Activated CD8-positive, alpha-beta memory T cell treated with anti-CD3 and anti-CD28 coated beads, Interleukin-2, amount 50 U/mL, for 24 hours (primary cell): ENCODE measurements at regions not wholly inside any gene's neighbourhood (a gene's known extent, or its start where the extent isn't known, plus 50 kb on each side); places are given as distances from the start of the nearest gene placed in this dataset.
"Not testable (repeated sequence)": the region's sequence is repeated elsewhere in the genome, so short reads cannot be mapped to it uniquely, and the experiment has no call there.

Experiments used
- DNase-seq: peaks from one replicate; pipeline ENCODE4 v3.0.0-alpha.2; 2020; ENCODE audit errors: extremely low read depth

DNA sequence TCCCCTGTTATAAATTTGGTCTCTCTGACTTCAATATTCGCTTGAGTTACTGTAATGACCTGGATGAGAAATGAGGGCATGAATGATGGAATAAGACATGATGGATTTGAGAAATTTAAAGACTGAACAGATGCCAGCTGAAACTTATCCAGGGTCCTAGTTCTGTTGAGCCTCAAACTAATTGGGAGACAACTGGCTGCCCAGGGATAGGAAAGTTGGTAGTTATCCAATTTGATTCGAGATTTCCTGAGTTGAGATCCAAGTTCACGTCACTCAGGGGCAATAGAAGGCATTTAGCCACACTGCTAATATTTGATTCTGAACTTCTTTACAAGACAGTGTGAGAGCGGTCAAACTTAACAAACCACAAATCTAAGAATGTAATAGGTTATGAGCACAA, 159.0 kb upstream of the CXCL13 start:
- no peak for DNase-seq

DNA sequence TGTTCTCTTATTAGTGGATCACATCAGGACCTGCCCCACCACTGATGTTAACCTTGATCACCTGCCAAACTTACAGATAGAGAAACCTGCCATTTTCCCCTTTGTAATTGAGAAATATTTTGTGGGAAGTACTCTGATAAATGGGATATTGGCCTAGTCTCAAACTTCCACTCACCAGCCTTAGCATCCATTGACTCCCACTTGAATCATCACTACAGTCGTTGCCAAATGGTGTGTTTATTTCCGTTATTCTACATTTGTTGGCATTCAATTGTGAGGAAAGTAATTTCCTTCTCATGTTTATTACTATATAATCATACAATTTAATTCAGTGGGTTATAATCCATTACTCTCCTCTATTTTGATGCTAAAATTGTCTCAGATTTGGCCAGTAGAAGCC, 156.4 kb upstream of the CXCL13 start:
- DNase-seq = no peak

DNA sequence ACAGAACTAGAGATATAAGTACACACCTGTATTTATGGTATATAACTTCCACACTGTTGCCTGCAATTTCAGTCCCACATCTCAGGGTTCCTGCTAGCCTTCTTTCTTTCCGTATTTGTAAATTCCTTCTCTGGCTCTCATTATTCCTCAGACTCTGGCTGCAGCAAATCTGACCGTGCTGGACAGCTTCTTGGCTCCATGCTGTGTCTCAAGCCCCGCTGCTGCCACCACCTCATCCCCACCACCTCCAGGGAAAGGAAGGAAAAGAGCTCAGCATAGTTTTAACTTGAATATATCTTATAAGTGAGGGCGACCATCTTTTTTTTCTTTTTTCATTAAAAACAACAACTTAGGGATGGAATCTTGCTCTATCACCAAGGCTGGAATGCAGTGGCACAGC, 155.6 kb upstream of the CXCL13 start:
- no peak for DNase-seq

DNA sequence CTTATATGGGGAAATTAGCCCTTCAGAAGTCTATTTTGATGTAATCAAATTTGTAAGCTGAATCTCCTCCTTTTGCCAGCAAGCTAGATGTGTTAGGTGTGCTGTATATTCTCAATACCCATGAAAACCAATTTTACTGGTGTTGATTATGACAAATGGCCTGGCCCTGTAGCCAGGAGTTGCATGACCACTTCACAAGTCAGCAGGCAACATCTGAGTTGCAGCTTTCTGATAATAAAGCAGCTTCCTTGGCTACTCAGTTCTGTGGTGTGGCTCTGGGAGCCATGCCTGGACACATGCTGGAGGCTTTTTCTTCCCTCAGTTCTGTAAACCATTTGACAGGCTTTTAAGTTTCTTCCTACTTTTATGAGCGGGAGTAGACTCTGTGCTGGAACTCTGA, 154.1 kb upstream of the CXCL13 start:
- DNase-seq = no peak

DNA sequence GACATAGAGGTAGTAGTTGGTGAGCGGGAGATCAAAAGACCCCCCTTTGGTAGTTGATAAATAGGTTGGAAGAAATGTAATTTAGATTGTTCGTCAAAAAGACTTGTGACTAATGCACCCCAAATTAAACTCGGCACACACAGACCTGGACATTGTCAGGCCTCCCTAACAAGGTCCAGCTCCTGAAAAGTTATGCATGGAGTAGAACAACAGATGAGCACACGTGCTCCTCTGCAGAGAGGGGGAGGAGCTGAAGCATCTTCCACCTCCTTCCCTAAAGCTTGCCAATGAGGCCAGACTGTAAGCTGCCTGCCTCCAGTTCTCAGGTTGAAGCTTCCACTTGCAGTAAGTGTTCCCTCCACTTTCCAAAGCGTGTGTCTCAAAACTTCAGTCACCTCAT, 153.5 kb upstream of the CXCL13 start:
- DNase-seq = not testable (repeated sequence)

DNA sequence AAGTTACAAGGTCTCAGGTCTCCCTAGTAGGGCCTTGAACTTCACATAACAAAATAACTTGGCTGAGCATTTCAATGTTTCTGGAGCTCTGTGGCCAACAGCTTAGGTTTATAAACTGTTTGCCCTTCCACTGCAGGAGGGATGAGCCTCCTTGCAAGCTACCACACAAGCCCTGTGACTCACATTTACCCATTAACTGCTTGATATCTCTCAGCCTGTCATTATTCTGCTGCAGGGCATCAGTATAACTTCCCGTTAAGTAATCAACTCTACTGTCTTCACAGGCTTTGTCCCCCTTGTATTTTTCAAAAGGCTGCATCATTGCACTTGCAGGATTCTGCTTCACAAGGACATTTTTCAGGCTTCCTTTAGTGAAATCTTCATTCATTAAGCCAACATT, 151.7 kb upstream of the CXCL13 start:
- DNase-seq = no peak

DNA sequence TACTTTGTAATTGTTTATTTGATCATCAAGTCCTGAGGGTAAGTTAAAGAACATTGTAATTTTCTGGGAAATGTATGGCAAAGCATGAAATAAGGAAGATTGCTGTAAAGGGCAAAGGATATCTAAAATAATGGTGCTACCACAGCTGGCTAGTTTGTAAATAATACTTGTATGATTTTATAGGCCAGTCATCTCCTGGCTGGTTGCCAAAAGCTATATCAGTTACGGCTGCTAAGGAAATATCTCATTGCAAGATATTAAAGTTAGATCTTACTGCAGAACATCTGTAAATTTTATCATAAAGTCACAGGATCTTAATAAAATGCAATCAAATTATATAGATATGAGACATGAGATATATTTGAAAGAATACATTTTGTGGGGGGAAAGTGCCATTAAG, 150.8 kb upstream of the CXCL13 start:
- DNase-seq = no peak

DNA sequence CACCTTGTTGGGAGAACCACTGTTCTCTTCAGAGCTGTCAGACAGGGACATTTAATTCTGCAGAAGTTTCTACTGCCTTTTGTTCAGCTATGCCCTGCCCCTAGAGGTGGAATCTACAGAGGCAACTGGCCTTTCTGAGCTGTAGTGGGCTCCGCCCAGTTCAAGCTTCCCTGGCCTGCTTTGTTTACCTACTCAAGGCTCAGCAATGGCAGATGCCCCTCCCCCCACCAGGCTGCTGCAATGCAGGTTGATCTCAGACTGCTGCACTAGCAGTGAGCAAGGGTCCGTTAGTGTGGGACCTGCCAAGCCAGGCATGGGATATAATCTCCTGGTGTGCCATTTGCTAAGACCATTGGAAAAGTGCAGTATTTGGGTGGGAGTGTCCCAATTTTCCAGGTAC, 141.5 kb upstream of the CXCL13 start:
- DNase-seq = not testable (repeated sequence)

DNA sequence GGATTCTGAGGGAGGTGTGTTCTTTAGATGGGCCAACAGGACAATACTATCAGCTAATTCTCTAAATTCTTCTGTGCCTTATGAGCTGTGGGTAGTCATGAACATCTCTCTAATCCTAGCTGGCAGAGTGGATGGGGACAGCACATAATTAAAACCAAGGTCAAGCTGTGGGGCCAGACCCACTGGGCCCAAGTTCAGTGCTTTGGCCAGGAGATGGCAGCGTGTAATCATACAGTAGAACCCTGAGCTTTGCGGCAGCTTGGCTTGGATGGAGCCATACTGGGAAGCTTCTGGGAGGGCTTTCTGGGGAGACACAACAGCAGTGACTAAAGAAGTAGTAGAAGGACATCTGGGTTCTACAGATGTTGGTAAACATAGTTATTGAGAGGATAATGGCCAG, 140.3 kb upstream of the CXCL13 start:
- DNase-seq = no peak

DNA sequence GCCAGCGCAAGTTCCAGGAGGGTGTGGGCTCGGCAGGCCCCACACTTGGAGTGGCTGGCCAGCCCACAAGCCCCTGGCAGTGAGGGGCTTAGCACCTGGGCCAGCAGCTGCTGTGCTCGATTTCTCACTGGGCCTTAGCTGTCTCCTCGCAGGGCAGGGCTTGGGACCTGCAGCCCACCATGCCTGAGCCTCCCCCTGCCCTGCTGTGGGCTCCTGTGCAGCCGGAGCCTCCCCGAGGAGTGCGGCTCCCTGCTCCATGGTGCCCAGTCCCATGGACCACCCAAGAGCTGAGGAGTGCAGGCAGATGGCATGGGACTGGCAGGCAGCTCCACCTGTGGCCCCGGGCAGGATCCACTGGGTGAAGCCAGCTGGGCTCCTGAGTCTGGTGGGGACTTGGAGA, 139.2 kb upstream of the CXCL13 start:
- no peak for DNase-seq

DNA sequence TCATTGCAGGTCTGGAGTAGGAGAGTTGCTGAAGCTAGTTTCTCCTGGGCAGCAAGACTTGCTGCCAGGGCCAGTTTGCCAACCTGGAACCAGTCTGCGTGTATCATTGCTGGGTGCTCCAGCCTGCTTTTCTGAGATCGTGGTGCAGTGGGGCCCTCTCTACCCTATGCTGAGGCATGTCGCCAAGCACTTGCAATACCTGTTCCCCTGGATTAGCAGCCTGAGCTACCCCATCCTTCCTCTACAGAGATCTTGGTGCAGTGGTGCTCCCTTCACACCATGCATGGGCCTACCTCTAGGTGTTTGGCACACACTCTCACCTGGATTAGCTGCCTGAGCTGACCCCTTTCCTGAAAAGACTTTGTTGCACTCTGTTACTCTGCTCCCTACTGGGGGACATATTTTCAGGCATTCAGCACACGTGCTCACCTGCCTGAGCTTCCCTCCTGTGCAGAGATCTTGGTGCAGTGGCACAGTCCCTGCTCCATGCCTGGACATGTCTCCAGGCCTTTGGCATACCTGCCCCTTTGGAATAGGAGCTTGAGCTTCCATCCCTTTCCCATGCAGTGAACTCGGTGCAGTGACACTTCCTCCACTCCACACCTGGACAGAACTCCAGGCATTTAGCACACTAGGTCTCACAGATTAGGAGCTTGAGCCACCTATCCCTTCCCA, 133.7 kb upstream of the CXCL13 start:
- no peak for DNase-seq

DNA sequence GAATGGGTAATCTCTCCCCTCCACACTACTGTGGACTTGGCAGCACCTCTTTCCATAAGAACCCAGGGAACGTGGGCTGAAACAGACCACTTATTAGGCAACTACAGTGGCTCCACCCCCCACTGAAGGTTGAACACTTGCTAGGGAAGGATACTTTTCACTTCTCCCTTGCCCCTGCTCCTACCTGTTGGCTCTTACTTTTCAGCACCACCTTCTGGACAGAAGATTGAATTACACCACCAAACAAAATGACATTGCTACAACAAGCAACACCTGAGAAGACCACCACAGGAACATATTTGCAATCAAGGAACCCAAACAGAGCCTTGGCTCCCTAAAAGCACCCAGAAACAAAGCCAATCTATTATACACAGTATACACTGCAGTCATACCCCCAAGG, 132.1 kb upstream of the CXCL13 start:
- DNase-seq = no peak

DNA sequence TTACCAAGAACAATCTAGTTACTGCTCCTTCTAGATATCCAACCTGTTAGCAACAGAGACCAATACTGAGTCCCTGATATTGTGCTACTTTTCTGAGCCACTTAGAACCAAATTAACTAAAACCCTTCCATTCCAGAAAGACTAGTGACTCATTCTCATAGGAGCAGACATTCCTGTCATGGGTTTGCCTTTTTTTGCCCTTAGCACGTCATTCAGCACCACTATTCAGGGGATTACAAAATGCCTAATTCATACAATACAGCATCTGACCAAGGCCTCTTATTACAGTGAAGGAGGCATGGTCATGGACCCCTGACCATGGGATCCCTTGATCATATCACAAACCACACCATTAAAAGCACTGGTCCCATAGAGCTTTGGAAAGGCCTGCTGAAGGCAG, 123.8 kb upstream of the CXCL13 start:
- DNase-seq = no peak

DNA sequence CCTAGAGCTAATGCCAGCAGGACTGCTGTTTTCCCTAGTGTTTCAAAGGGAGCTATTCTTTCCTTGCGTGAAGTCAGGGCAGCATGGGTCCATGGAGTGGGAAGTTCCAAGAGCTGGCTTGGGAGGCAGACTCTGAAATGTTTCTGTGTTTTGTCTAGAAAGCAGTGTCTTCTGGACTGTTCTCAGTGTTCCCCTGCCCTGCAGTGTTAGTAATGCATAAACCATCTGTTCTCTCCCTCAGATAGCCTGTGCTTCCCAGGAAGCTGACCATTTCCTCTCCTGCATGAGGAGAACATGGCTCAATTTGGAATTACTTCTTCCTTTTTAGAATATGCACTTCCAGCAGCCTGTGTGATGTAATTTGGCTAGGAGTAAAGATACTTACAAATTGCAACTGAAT, 116.7 kb upstream of the CXCL13 start:
- no peak for DNase-seq

DNA sequence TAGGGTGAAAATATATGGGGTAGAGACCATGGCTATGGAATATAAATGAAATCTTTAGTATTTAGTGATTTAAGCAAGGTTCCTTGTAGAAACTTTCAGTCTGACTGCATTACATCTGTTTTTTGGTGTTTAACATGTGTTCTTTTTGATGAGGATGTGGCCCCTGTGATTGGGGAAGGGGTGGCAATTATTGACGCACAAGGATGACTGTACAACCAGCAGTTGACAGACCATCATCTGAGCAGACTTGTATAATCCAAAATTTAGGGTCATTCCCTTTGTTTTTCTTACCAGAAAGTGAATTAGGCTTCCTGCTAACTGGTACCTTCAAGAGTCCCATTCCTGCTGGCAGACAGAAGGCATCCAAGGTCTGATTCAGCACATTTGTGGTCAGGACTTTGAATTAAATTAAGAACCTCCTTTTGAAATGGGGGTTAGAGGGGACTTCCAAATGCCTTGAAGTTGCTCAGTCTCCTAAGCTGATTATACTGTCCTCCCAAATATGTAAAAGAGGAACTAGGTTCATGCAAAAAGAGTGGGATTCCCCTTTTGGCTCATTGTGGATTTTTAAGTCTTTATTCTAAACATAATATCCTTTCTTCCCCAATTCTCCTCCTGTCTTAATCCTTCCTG, 112.4 kb upstream of the CXCL13 start:
- no peak for DNase-seq

DNA sequence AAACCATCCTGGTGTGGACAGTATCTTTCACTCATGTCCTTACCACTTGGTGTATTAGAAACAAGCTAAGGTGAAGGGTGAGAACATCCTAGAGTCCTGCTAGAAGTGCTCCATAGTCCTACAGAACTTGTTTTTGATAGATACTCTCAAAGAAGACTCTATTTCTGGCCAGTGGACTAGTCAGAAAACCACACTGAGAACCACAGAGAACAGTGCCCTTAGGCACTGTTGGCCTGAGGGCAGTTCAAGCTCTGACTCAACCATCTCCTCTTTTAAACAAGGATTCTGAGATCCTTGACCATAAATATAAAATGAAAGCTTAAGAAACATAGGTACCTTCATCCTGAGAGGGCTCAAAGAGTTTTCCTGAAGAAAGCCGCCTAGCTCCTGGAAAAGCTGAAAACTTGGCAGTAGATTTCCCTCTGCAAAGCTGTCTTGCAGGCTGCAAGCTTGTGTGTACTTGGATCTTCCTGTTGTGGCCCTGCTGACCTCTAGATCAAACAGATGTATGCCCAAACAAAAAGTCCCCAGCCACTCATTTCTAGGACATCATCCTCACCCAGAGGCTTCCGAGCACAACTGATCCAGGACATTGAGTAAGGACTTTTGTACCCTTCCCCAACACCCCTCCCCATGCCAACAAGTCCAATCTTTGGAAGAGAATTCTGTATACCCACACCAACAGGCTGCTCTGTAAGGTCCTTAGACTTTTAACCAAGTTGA, 111.6 kb upstream of the CXCL13 start:
- DNase-seq = no peak

DNA sequence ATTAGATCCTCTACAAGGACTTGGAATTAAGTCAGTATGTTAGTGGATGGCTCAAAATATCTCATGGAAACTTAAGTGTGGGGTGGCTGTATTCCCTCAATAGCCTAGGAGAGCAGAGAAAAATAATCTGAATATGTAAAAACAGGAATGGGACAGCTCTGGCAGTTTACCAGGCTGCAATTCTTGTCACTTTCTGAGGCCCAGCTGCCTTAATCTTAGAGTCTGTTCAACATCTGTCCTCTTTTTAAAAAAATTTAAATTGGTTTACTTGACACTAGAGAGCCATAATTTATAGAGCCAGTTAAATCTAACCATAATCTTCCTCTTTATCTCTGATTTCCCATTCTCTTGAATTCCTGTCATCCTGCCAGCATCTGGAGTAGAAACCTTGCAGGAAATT, 109.2 kb upstream of the CXCL13 start:
- DNase-seq = no peak

DNA sequence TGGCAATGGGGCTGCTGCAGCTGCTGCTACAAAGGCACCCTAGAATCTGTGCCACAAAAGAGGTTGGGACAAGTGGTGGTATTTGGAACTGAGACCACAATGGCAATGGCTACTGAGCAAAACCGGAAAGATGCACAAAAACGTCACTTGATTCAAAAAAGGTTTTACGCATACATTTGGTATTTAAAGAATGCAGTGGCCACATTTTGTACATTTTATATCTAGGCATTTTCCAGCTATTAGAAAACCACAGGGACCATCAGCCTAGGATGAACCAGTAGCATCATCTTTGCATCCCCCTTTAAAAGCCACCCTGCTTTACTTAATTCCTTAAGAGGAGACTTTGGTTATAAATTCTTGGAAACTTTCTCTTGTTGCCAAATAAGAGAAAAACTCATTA, 104.8 kb upstream of the CXCL13 start:
- no peak for DNase-seq

DNA sequence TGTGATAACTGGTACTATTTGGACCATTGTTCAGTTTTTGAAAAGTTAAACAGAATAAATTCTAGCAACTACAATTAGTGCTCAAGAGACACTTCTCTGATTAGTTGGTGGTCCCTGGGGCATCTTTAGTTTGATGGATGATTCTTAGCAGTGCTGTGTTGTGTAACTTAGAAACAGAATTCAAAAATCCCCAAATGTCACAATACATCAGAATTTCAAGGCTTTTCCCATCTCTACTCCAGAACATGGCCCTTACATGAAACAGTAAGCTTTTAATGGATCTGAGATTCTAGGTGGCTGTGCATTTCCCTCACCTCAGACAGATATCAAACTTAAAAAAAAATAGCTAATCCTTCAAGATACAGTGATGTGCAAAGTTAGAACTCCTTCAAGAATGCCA, 104.4 kb upstream of the CXCL13 start:
- no peak for DNase-seq

DNA sequence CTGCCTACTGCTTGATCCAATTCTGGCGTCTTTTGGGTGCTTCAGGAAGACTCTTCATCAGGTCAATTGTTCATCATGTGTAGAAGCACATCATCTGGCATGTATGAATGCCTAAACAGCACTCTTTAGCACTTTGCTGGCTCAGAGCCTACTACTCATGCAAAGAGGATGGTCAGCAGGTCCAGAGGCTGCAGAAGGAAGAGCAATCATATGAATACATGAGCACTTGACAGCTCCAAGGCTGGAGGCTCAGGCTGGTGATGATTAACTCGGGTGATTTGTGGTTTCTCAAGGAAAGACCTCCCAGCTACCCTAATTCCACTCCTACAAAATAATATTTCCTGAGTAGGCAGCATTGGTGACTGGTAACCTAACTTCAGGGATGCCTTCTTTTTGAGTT, 103.8 kb upstream of the CXCL13 start:
- no peak for DNase-seq

DNA sequence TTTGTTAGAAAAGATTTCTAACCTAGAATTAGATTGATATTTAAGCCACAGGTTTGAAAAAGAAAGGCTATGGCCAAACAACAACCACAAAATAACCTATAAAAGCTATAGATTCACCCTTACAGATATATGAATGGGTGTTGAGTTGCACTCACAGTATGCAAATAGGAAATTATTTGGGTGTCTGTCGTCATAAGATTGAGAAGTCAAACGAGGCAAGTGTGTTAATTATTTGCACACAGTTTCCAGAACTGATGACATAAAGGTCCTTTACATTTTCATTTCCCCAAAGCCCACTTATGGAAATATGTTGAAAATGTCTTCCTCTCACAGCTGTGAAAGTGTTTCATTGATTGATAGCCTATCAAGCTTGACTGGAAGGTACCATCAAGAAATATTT, 101.2 kb upstream of the CXCL13 start:
- no peak for DNase-seq

DNA sequence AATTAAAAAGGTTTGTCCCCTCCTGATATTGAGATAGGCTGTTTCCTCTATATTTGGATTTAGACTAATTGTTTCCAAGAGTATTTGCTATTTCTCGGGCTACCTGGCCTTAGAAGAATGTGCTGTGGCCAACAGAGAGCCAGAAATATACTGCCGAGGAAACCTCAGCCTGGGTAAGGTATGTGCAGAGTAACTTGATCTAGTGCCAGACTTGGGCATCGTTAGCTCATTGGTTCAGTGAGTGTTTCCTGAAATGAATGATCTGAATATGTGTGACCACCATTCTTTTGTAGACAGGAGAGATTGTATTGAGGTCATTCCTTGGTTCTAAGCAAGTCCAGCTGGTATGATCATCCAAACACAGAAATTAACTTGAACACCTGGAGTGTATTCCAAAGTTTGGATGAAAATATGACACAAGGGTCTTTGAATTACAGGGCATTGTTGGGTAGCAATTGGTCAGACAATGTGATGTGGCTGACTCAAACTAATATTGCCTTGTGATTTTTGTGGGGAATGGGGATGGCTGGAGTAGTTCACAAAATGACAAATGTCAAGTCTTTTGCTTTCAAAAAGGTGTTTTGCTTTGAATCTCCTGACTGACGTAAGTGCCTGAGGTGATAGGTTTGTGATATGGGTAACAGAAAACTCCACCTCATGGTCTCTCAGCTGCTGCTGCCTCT, 100.2 kb upstream of the CXCL13 start:
- DNase-seq = no peak

DNA sequence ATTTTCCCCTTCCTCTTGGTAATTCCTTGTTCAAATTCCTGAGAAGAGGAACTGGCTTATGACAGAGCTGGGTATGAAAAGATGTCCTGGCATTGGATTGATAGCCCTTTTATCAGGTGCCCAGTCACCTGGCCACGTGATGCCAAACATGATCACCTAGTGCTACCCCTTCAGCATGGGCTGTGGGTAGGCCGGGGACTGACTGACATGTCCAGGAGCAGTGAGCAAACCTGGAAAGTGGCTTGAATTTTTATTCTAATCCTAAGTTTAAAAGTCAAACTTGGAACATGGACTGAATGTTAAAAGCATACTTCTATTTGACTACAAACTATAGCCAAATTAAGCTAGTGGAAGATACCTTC, 99.7 kb upstream of the CXCL13 start:
- DNase-seq = no peak
